HG02763 (cell line): ENCODE measurements at regions not wholly inside any gene's neighbourhood (a gene's known extent, or its start where the extent isn't known, plus 50 kb on each side); places are given as distances from the start of the nearest gene placed in this dataset.

Experiments used
- ATAC-seq: cut with Tn5 transposase; IDR thresholded peaks from one replicate; pipeline ENCODE4 v1.9.1; 2021; ENCODE audit warnings: mild to moderate bottlenecking, moderate library complexity; ENCODE audit not compliant: unreplicated experiment

- ATAC-seq: no peak
Measured at GRCh38 chr2:199136242-199136641, 321.5 kb downstream of the SATB2 start.

GRCh38 chr2:199131876-199132275 is 325.9 kb downstream of the SATB2 start:
- no peak for ATAC-seq

- ATAC-seq: no peak
Measured at GRCh38 chr2:199131136-199131655, 326.5 kb downstream of the SATB2 start.

GRCh38 chr2:199130501-199130900 is 327.2 kb downstream of the SATB2 start:
- no peak for ATAC-seq

- no peak for ATAC-seq
Measured at GRCh38 chr2:199128476-199129229, 329.1 kb downstream of the SATB2 start.

GRCh38 chr2:199119796-199120195 is 337.9 kb downstream of the SATB2 start:
- no peak for ATAC-seq

- ATAC-seq: no peak
Measured at GRCh38 chr2:199118673-199119112, 339.0 kb downstream of the SATB2 start.

GRCh38 chr2:199115169-199115568 is 342.6 kb downstream of the SATB2 start:
- ATAC-seq: no peak

- ATAC-seq: no peak
Measured at GRCh38 chr2:199113111-199113510, 344.6 kb downstream of the SATB2 start.

GRCh38 chr2:199111458-199111857 is 346.3 kb downstream of the SATB2 start:
- ATAC-seq: no peak

- no peak for ATAC-seq
Measured at GRCh38 chr2:199108056-199108455, 349.7 kb downstream of the SATB2 start.

GRCh38 chr2:199105826-199106225 is 351.9 kb downstream of the SATB2 start:
- no peak for ATAC-seq

GRCh38 chr2:199101487-199101886 is 356.3 kb downstream of the SATB2 start:
- no peak for ATAC-seq

GRCh38 chr2:199100326-199101110 is 357.2 kb downstream of the SATB2 start:
- ATAC-seq: no peak

- no peak for ATAC-seq
Measured at GRCh38 chr2:199092419-199092818, 365.3 kb downstream of the SATB2 start.

GRCh38 chr2:199085261-199085660 is 372.5 kb downstream of the SATB2 start:
- ATAC-seq: no peak

- no peak for ATAC-seq
Measured at GRCh38 chr2:199070322-199070949, 387.3 kb downstream of the SATB2 start.

GRCh38 chr2:199064201-199064600 is 393.5 kb downstream of the SATB2 start:
- no peak for ATAC-seq

GRCh38 chr2:199057936-199058335 is 399.8 kb downstream of the SATB2 start:
- ATAC-seq: no peak

GRCh38 chr2:199055336-199055735 is 402.4 kb downstream of the SATB2 start:
- ATAC-seq: no peak

GRCh38 chr2:199042660-199043379 is 414.9 kb downstream of the SATB2 start:
- ATAC-seq: no peak
